CD4-positive, alpha-beta T cell treated with Interleukin-21 for 1 hour (primary cell): ENCODE measurements at regions not wholly inside any gene's neighbourhood (a gene's known extent, or its start where the extent isn't known, plus 50 kb on each side); places are given as distances from the start of the nearest gene placed in this dataset.

ENCODE experiments used
- DNase-seq: peaks from one replicate; pipeline ENCODE4 v3.0.0-alpha.2; 2020

DNA sequence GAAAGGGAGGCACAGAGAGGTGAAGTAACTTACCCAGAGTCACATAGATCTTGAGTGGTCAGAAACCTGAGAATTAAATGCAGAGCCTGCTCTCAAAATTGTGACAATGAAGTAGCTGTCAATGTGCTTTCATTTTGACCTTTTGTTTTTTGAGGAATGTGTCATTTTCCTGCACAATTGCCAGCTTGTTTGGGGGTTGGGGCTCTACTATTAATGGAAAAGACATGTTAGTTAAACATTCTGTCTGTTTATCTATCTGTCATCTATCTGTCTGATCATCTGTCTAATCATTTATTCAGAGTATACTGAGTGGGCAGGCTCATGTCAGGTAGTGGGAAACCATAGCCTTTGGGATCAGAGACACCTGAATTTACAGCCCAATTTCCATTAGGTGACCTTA lies 428.4 kb downstream of the TSN start:
- no peak for DNase-seq

GRCh38 chr2:122186761-122187222 lies 431.3 kb downstream of the TSN start:
- no peak for DNase-seq

GRCh38 chr2:122191331-122191730 lies 435.9 kb downstream of the TSN start:
- DNase-seq: no peak

DNA sequence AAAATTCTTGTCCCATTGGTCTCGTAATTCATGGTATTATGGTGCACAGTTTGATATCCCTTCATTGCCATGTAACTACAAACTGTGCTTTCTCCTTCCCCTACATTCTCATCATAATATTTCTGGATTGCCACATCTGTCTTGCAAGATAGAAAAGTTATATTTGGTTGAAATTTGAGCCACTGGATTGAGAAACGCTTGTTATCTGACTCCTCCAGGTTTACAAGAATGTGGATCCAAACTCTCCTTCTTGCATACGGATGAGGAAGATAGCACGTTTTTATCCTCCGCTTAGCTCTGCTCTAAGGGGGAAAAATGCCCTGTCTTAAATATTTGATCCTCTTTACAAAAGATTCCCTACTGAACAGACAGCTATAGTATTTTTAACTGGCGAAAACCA lies 438.2 kb downstream of the TSN start:
- DNase-seq: no peak

- no peak for DNase-seq
Observed at GRCh38 chr2:122194546-122194945, 439.1 kb downstream of the TSN start.

- DNase-seq: no peak
Observed at GRCh38 chr2:122203523-122203922, 448.1 kb downstream of the TSN start.

DNA sequence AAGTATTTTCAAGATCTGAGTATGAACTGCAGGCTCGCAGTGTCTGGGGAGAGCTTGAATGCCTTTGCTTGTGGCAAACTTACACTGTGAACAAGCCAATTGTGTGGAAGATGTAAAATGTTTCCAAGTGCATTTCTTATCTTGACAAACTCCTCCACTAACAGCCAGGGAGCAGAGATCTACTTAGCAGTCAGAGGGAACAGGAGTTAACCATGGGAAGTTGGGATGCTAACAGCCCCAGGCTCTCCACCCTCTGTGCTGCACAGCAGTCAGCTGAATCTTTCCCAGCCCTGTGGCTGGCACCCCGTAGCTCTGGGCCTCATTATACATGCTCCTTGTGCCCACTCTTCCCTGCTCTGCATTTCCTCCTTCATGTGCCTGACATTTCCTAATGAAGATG lies 450.2 kb downstream of the TSN start:
- DNase-seq: no peak

DNA sequence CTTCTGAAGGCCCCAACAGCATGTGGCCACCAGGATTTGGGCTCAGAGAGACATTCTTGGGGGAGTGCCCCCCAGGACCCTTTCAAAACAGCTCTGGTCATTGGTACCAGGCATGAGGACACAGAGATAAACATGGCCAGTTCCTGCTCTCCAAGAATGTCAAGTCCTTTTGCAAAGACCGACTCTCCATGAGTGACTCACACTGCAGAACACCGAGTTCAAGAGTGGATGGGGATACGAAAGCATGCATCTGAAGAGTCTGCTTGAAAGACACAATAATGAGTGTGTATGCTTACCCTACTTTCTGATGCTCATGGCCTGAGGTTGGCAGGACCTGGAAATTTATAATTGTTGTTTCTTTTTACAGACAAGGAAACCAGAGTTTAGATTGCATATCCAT lies 450.6 kb downstream of the TSN start:
- no peak for DNase-seq

GRCh38 chr2:122209377-122209776 lies 453.9 kb downstream of the TSN start:
- DNase-seq: no peak

- DNase-seq: no peak
Observed at GRCh38 chr2:122210065-122210464, 454.6 kb downstream of the TSN start.

DNA sequence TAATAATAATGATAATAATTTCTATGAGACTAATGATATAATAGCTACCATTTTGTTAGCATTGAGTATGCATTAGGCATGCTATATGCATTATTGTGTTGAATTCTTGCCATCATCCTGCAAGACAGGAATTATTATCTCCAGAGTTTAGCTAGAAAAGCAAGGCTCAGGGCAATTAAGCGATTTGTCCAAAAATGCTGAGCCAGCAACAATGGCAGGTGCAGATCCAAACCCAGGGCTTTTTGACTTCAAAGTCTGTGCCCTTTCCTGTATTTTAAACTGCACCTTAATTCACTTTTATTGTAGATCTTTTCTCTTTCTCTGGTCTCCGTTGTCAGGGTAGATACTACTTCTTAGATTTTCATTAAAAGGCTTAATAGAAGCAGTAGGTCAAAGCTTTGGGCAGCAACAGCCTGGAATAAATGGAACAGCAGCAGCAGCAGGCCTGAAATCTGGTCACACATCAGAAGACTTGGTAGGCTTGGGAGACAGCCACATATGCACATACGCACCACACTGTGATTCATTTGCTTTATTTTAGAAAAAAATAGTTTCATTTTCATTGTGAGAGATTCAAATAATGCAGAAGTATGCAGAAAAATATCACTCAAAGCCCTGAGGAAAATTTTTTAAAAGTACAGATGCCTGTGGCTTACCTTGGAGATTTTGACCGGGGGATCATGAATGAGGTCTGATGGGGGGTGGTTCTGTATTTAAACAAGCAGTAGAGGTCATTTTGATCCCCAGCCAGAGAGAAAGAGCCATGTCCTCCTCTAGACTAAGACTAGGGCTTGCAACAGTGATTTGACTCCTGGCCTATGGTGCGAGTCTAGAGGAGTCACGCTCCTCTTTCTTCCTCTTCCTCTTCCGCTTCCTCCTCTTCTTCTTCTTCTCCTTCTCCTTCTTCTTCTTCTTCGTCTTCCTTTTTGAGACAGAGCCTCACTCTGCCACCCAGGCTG lies 455.7 kb downstream of the TSN start:
- DNase-seq: no peak

DNA sequence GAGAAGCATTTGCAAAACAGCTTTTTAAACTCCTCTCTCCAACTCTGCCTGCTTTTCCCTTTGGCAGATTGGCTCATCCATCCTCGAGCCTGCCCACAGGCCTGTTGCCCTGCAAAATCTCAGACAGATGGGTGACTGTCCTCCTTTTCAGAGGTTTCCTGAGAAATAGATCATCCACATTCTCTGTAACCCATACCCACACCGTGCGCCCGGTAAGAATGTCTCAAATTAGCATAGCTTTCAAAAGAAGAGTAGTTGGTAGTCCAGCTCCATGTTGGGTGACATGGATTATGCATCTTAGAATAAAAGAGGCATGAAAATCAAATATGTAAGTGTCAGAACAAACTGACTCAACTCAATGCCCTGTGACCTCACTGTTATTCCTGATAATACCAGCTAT lies 457.9 kb downstream of the TSN start:
- no peak for DNase-seq

GRCh38 chr2:122216071-122216470 lies 460.6 kb downstream of the TSN start:
- DNase-seq: no peak

DNA sequence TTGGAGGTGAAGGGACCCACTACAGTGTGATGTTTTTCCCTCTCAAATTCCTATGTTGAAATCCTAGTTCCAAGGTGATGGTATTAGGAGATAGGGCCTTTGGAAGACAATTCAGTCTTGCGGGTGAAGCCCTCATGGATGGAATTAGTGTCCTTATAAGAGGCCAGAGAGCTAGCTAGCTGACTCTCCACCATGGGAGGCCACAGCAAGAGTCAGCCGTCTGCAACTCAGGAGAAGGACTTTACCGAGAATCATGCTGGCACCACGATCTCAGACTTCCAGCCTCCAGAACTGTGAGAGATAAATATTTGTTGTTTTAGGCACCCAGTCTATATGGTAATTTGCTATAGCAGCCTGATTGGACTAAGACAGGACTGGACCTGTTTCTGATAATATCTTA lies 461.4 kb downstream of the TSN start:
- DNase-seq: no peak

DNA sequence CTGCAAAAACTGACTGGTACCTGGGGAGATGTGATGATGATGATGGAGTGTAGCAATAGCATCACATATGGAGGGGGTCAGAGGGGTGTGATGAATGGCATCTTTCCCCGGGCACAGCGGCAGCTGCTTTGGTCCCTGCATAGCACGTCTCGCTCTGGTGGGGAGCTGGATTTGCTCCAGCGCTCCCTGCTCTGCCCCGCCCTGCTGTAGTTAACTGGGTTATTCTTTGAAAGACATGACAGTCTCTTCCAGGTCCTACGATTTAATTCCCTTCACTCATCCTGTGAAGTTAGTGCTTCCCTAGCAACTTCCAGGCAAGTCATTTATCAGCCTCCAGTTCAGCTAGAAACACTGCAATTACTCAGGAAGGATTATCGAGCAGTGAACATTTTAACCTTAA lies 463.1 kb downstream of the TSN start:
- no peak for DNase-seq

GRCh38 chr2:122219504-122219903 lies 464.1 kb downstream of the TSN start:
- no peak for DNase-seq

- no peak for DNase-seq
Observed at GRCh38 chr2:122221665-122222064, 466.2 kb downstream of the TSN start.

DNA sequence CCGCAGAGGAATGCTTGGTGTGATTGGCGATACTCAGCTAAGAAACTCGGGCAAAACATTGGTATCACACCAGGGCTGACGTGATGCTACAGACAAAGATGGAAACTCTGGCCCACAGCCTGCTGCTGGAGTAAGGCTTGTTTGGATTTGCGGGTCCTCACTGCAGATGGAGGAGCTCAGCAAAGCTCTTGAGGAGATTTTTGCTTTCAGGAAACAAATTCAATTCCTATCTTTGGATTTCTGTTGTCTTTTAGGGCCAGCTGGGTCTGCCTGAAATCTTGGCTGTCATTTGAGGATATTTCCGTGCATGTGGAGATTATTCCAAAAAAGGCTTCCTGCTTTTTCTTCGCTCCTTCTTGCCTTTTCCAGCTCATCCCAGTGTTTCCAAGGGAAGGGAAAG lies 475.8 kb downstream of the TSN start:
- no peak for DNase-seq

DNA sequence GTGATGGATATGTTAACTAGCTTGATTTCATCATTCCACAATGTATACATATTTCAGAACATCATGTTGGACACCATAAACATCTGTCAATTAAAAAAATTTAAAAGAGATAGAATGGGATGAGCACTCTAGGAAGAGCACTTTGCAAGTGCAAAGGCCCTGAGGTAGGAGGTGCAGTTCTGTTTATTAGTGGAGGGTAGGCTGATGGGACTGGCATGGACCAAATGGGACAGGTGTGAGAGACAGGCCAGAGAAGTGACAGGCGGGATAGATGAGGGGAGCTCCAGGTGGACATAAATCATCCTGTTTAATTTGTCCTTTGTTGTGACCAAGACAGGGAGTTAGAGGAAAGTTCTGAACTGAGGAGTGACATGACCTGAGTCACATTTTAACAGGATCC lies 477.9 kb downstream of the TSN start:
- no peak for DNase-seq

GRCh38 chr2:122236152-122236874 lies 480.9 kb downstream of the TSN start:
- no peak for DNase-seq

DNA sequence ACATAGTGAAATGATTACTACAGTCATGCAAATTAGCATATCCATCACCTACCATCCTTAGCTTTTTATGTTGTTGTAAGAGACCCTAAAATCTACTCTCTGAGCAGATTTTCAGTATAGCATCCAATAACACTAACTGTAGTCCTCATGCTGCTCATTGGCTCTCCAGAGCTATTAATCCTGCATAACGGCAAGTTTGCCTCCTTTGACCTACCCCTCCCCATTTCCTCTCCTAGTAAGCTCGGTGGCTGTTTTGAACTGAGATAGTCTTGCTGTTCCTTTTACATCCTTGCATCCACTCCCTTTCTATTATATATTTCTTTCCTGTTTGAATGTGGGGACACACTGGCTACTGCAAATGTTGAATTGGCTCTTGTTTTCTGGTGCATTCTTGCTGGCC lies 481.5 kb downstream of the TSN start:
- DNase-seq: no peak

DNA sequence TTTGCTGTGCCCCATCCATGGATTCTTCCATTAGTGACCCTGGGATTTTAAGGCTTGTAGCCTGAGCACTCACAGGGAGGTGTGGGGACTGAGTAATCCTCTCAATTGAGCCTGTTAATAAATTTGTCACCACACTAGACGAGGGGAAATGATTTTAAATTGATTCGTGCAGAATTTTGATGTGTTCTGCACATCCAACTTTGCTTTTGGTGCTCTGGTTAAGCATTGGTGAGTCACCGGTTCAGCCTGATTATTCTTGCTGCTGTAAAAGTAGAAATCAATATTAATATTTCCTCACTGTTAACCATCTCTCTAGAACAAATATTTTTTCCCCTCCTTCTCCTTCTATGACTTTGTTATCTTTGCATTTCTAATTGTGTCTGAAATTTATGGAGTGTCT lies 482.0 kb downstream of the TSN start:
- DNase-seq: no peak

- no peak for DNase-seq
Observed at GRCh38 chr2:122238006-122238559, 482.6 kb downstream of the TSN start.

DNA sequence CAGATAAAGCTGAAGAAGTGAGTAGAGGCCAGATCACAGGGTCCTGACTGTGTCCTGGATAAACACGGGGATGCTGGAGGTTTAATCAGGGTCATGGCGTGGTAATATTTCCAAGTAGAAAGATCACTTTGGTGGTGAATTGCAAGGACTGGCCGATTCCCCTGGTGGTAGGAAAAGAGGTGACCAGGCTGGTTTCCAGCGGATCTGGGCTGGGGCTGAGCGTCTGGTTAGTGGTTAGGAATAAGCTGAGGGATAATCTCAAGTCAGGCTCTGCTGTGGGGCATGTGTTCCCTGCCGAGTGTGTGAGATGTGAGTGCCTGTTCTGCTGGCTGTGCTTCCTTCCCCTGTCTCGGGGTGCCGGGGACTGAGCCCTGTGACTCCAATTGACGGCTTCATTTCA lies 484.0 kb downstream of the TSN start:
- no peak for DNase-seq
